Esophagus squamous epithelium (tissue), 4 donors: ENCODE measurements at regions not wholly inside any gene's neighbourhood (a gene's known extent, or its start where the extent isn't known, plus 50 kb on each side); places are given as distances from the start of the nearest gene placed in this dataset.

Source experiments
- POLR2A ChIP-seq, 4 donors: fragments of 450-650 bp; IDR thresholded peaks; one replicate each; pipeline ENCODE4 v1.6.1; 2017; ENCODE audit warnings: antibody characterized with exemption in 4 of 4, mild to moderate bottlenecking in 4 of 4, moderate library complexity in 3 of 4
- TF ChIP-seq, protein P1 (sequence below), 6 experiments: fragments of 450-650 bp in 4 of 6; fragments of 200-600 bp in 2 of 6; sonication (generic) in 2 of 6; IDR thresholded peaks; one replicate each; pipeline ENCODE4 v1.5.1; 2016 to 2019; ENCODE audit warnings: antibody characterized with exemption in 6 of 6, mild to moderate bottlenecking in 4 of 6, moderate library complexity in 4 of 6

DNA sequence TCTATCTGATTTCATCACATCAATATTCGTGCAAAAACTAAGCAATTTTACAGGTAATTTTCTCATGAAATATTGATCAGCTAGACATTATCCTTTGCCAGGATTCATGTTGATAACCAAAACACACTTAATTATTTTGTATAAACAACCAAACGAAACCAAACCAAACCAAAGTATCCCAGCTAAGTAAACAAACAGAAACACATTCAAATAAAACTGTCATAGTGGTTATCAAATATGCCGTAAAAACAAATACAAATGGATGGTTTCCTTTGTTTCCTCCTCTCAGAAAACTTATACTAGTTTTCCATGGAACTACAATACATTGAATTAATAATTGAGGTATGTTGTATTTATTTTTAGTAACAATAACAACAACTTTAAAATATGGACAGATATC lies 777.4 kb downstream of the DSC3 start:
- TF ChIP-seq, protein P1, sequence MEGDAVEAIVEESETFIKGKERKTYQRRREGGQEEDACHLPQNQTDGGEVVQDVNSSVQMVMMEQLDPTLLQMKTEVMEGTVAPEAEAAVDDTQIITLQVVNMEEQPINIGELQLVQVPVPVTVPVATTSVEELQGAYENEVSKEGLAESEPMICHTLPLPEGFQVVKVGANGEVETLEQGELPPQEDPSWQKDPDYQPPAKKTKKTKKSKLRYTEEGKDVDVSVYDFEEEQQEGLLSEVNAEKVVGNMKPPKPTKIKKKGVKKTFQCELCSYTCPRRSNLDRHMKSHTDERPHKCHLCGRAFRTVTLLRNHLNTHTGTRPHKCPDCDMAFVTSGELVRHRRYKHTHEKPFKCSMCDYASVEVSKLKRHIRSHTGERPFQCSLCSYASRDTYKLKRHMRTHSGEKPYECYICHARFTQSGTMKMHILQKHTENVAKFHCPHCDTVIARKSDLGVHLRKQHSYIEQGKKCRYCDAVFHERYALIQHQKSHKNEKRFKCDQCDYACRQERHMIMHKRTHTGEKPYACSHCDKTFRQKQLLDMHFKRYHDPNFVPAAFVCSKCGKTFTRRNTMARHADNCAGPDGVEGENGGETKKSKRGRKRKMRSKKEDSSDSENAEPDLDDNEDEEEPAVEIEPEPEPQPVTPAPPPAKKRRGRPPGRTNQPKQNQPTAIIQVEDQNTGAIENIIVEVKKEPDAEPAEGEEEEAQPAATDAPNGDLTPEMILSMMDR (IDR thresholded peaks at IDR 0.05), result no peak
- TF ChIP-seq POLR2A (IDR thresholded peaks at IDR 0.05), result no peak
